ENCODE measurements at regions not wholly inside any gene's neighbourhood (a gene's known extent, or its start where the extent isn't known, plus 50 kb on each side); places are given as distances from the start of the nearest gene placed in this dataset.

- no peak for TF ChIP-seq CTCF (conservative IDR thresholded peaks at IDR 0.05 in 1 of 2, IDR thresholded peaks at IDR 0.05 in 1 of 2; ENCODE audit: low read depth in 1 of 2, low read length in 2 of 2)
- TF ChIP-seq EZH2 (IDR thresholded peaks at IDR 0.05; ENCODE audit: low read length, missing control alignments) = no peak
Observed at GRCh38 chr18:56545464-56545863, 92.9 kb downstream of the TXNL1 start.

Measured in fibroblast of lung (primary cell).